ENCODE measurements at regions not wholly inside any gene's neighbourhood (a gene's known extent, or its start where the extent isn't known, plus 50 kb on each side); places are given as distances from the start of the nearest gene placed in this dataset.

- POLR2A ChIA-PET (ENCODE audit: partially characterized antibody), result no interaction called here
- no peak overlapping the region for H3K4me3 ChIP-seq (ENCODE audit: low read length in 2 of 2)
- H3K27me3 ChIP-seq (ENCODE audit: insufficient read depth, low read length), result no peaks in the 10 kb centered on the region
- no peaks in the 10 kb centered on the region for H3K4me1 ChIP-seq (ENCODE audit: insufficient read depth, low read length)
- no peaks in the 10 kb centered on the region for H3K36me3 ChIP-seq (ENCODE audit: insufficient read depth, low read length)
- Mint-ChIP-seq H3K27me3 (peaks cover 2 to 6% of the 10 kb centered on the region in 2 donors), H3K4me3 (no peak overlapping the region), H3K4me1 (no peaks in the 10 kb centered on the region), H3K36me3 (no peaks in the 10 kb centered on the region), H3K9me3 (peaks cover 0 to 1% (median 0%) of the 10 kb centered on the region in 8 donors), H3K27ac (no peak overlapping the region)
- H3K27ac ChIP-seq (ENCODE audit: low read depth, low read length), result no peak overlapping the region
- CTCF ChIA-PET (ENCODE audit: partially characterized antibody), result no interaction called here
- no peaks in the 10 kb centered on the region for H3K9me3 ChIP-seq (ENCODE audit: control insufficient read depth in 1 of 2, low read length in 2 of 2)
- no peak for DNase-seq
- intact Hi-C loops (cut with micrococcal nuclease), result no loop called here
These were observed 297.1 kb downstream of the DHX35 start for GRCh38 chr20:39259010-39259803.

GRCh38 chr20:39258253-39258652, 296.1 kb downstream of the DHX35 start:
- Mint-ChIP-seq H3K4me3 (no peak overlapping the region), H3K9me3 (peaks cover 0 to 1% (median 0%) of the 10 kb centered on the region in 8 donors), H3K4me1 (no peaks in the 10 kb centered on the region), H3K27ac (no peak overlapping the region), H3K36me3 (no peaks in the 10 kb centered on the region), H3K27me3 (peaks cover 2 to 6% of the 10 kb centered on the region in 2 donors)
- no peaks in the 10 kb centered on the region for H3K4me1 ChIP-seq (ENCODE audit: insufficient read depth, low read length)
- H3K36me3 ChIP-seq (ENCODE audit: insufficient read depth, low read length), result no peaks in the 10 kb centered on the region
- H3K27me3 ChIP-seq (ENCODE audit: insufficient read depth, low read length), result no peaks in the 10 kb centered on the region
- H3K9me3 ChIP-seq (ENCODE audit: control insufficient read depth in 1 of 2, low read length in 2 of 2), result no peaks in the 10 kb centered on the region
- ChIA-PET POLR2A (ENCODE audit: partially characterized antibody) (no interaction called here), CTCF (ENCODE audit: partially characterized antibody) (interaction anchor here (1.8 kb wide), 1 partner anchor 9 kb away, joined by 10 read pairs; no protein-coding TSS in a partner anchor)
- DNase-seq, result no peak
- intact Hi-C loops (cut with micrococcal nuclease), result no loop called here
- no peak overlapping the region for H3K27ac ChIP-seq (ENCODE audit: low read depth, low read length)
- no peak overlapping the region for H3K4me3 ChIP-seq (ENCODE audit: low read length in 2 of 2)

GRCh38 chr20:39253051-39253755, 291.1 kb downstream of the DHX35 start:
- Mint-ChIP-seq H3K9me3 (no peaks in the 10 kb centered on the region), H3K27ac (no peak overlapping the region), H3K4me1 (no peaks in the 10 kb centered on the region), H3K27me3 (peaks cover 0 to 2% of the 10 kb centered on the region in 2 donors), H3K4me3 (no peak overlapping the region), H3K36me3 (no peaks in the 10 kb centered on the region)
- H3K9me3 ChIP-seq (ENCODE audit: control insufficient read depth in 1 of 2, low read length in 2 of 2), result no peaks in the 10 kb centered on the region
- H3K4me3 ChIP-seq (ENCODE audit: low read length in 2 of 2), result no peak overlapping the region
- intact Hi-C loops (cut with micrococcal nuclease), result no loop called here
- ChIA-PET CTCF (ENCODE audit: partially characterized antibody) (no interaction called here), POLR2A (ENCODE audit: partially characterized antibody) (no interaction called here)
- no peaks in the 10 kb centered on the region for H3K27me3 ChIP-seq (ENCODE audit: insufficient read depth, low read length)
- H3K27ac ChIP-seq (ENCODE audit: low read depth, low read length), result no peak overlapping the region
- DNase-seq, result no peak
- H3K36me3 ChIP-seq (ENCODE audit: insufficient read depth, low read length), result no peaks in the 10 kb centered on the region
- H3K4me1 ChIP-seq (ENCODE audit: insufficient read depth, low read length), result no peaks in the 10 kb centered on the region

- peaks cover 0 to 2% of the 10 kb centered on the region in 2 donors for H3K27me3 Mint-ChIP-seq
- no peaks in the 10 kb centered on the region for H3K4me1 ChIP-seq (ENCODE audit: insufficient read depth, low read length)
- H3K27ac Mint-ChIP-seq, result no peak overlapping the region
- ChIA-PET CTCF (ENCODE audit: partially characterized antibody) (interaction anchor here (1.0 kb wide), 1 partner anchor 12 kb away, joined by 4 read pairs; no protein-coding TSS in a partner anchor), POLR2A (ENCODE audit: partially characterized antibody) (no interaction called here)
- H3K36me3 Mint-ChIP-seq, result no peaks in the 10 kb centered on the region
- no peaks in the 10 kb centered on the region for H3K36me3 ChIP-seq (ENCODE audit: insufficient read depth, low read length)
- intact Hi-C loops (cut with micrococcal nuclease), result no loop called here
- no peak for DNase-seq
- H3K9me3 ChIP-seq (ENCODE audit: control insufficient read depth in 1 of 2, low read length in 2 of 2), result no peaks in the 10 kb centered on the region
- no peak overlapping the region for H3K4me3 ChIP-seq (ENCODE audit: low read length in 2 of 2)
- H3K9me3 Mint-ChIP-seq, result no peaks in the 10 kb centered on the region
- H3K4me1 Mint-ChIP-seq, result no peaks in the 10 kb centered on the region
- no peaks in the 10 kb centered on the region for H3K27me3 ChIP-seq (ENCODE audit: insufficient read depth, low read length)
- no peak overlapping the region for H3K27ac ChIP-seq (ENCODE audit: low read depth, low read length)
- no peak overlapping the region for H3K4me3 Mint-ChIP-seq
These were observed 289.9 kb downstream of the DHX35 start for GRCh38 chr20:39252035-39252434.

- no peaks in the 10 kb centered on the region for H3K27me3 ChIP-seq (ENCODE audit: insufficient read depth, low read length)
- intact Hi-C loops (cut with micrococcal nuclease), result no loop called here
- DNase-seq, result no peak
- H3K9me3 ChIP-seq (ENCODE audit: control insufficient read depth in 1 of 2, low read length in 2 of 2), result no peaks in the 10 kb centered on the region
- ChIA-PET POLR2A (ENCODE audit: partially characterized antibody) (no interaction called here), CTCF (ENCODE audit: partially characterized antibody) (interaction anchor here (2.6 kb wide), 1 partner anchor 15 kb away, joined by 11 read pairs; no protein-coding TSS in a partner anchor)
- no peaks in the 10 kb centered on the region for H3K36me3 ChIP-seq (ENCODE audit: insufficient read depth, low read length)
- Mint-ChIP-seq H3K27me3 (peaks cover 0 to 2% of the 10 kb centered on the region in 2 donors), H3K9me3 (peaks cover 0 to under 1% (median 0%) of the 10 kb centered on the region in 8 donors), H3K27ac (no peak overlapping the region), H3K4me3 (no peak overlapping the region), H3K36me3 (no peaks in the 10 kb centered on the region), H3K4me1 (peaks cover 10 to 15% (median 13%) of the 10 kb centered on the region in 4 donors)
- H3K4me3 ChIP-seq (ENCODE audit: low read length in 2 of 2), result no peak overlapping the region
- H3K27ac ChIP-seq (ENCODE audit: low read depth, low read length), result no peak overlapping the region
- H3K4me1 ChIP-seq (ENCODE audit: insufficient read depth, low read length), result peaks cover 5% of the 10 kb centered on the region
These were observed 287.7 kb downstream of the DHX35 start for GRCh38 chr20:39249798-39250197.

- ChIA-PET POLR2A (ENCODE audit: partially characterized antibody) (no interaction called here), CTCF (ENCODE audit: partially characterized antibody) (interaction anchor here (2.6 kb wide), 1 partner anchor 15 kb away, joined by 11 read pairs; no protein-coding TSS in a partner anchor)
- Histone ChIP-seq H3K4me1 (ENCODE audit: insufficient read depth, low read length) (peaks cover 5% of the 10 kb centered on the region), H3K27me3 (ENCODE audit: insufficient read depth, low read length) (no peaks in the 10 kb centered on the region), H3K27ac (ENCODE audit: low read depth, low read length) (no peak overlapping the region), H3K36me3 (ENCODE audit: insufficient read depth, low read length) (no peaks in the 10 kb centered on the region), H3K4me3 (ENCODE audit: low read length in 2 of 2) (no peak overlapping the region), H3K9me3 (ENCODE audit: control insufficient read depth in 1 of 2, low read length in 2 of 2) (no peaks in the 10 kb centered on the region)
- DNase-seq, result no peak
- intact Hi-C loops (cut with micrococcal nuclease), result no loop called here
- Mint-ChIP-seq H3K27ac (no peak overlapping the region), H3K4me1 (peaks cover 12 to 15% (median 15%) of the 10 kb centered on the region in 4 donors), H3K9me3 (peaks cover 0 to 2% (median 0%) of the 10 kb centered on the region in 8 donors), H3K27me3 (peaks cover 0 to 2% of the 10 kb centered on the region in 2 donors), H3K4me3 (no peak overlapping the region), H3K36me3 (no peaks in the 10 kb centered on the region)
These were observed 286.8 kb downstream of the DHX35 start for GRCh38 chr20:39248862-39249485.
